Activated CD4-positive, alpha-beta T cell treated with anti-CD3 and anti-CD28 coated beads, Interleukin-2, Interleukin-6, amounts not matched to agents 100 ng/mL and 50 ng/mL, durations not matched to agents 16 hours and 8 hours (primary cell): ENCODE measurements at regions not wholly inside any gene's neighbourhood (a gene's known extent, or its start where the extent isn't known, plus 50 kb on each side); places are given as distances from the start of the nearest gene placed in this dataset.
"Not testable (repeated sequence)": the region's sequence is repeated elsewhere in the genome, so short reads cannot be mapped to it uniquely, and the experiment has no call there.

ENCODE experiments used
- DNase-seq: peaks from one replicate; pipeline ENCODE4 v3.0.0-alpha.2; 2020

- DNase-seq: no peak
Measured at GRCh38 chr4:187077744-187078401, 354.2 kb upstream of the FAT1 start.

GRCh38 chr4:187084701-187085100 lies 361.0 kb upstream of the FAT1 start:
- DNase-seq: no peak

- no peak for DNase-seq
Measured at GRCh38 chr4:187085339-187085738, 361.7 kb upstream of the FAT1 start.

- DNase-seq: no peak
Measured at GRCh38 chr4:187086151-187086550, 362.5 kb upstream of the FAT1 start.

- DNase-seq: no peak
Measured at GRCh38 chr4:187088070-187088799, 364.6 kb upstream of the FAT1 start.

- DNase-seq: no peak
Measured at GRCh38 chr4:187090401-187090800, 366.7 kb upstream of the FAT1 start.

- DNase-seq: not testable (repeated sequence)
Measured at GRCh38 chr4:187090832-187091231, 367.2 kb upstream of the FAT1 start.

- DNase-seq: no peak
Measured at GRCh38 chr4:187094144-187094543, 370.5 kb upstream of the FAT1 start.

- DNase-seq: no peak
Measured at GRCh38 chr4:187098429-187098828, 374.8 kb upstream of the FAT1 start.

- DNase-seq: no peak
Measured at GRCh38 chr4:187103351-187103750, 379.7 kb upstream of the FAT1 start.

GRCh38 chr4:187108845-187109244 lies 385.2 kb upstream of the FAT1 start:
- no peak for DNase-seq

GRCh38 chr4:187109636-187110035 lies 386.0 kb upstream of the FAT1 start:
- no peak for DNase-seq

- DNase-seq: no peak
Measured at GRCh38 chr4:187118166-187118565, 394.5 kb upstream of the FAT1 start.

- DNase-seq: no peak
Measured at GRCh38 chr4:187118602-187119120, 395.0 kb upstream of the FAT1 start.

GRCh38 chr4:187124331-187124730 lies 400.7 kb upstream of the FAT1 start:
- DNase-seq: no peak

- no peak for DNase-seq
Measured at GRCh38 chr4:187125062-187125461, 401.4 kb upstream of the FAT1 start.

- no peak for DNase-seq
Measured at GRCh38 chr4:187127456-187127855, 403.8 kb upstream of the FAT1 start.

- no peak for DNase-seq
Measured at GRCh38 chr4:187128222-187128621, 404.6 kb upstream of the FAT1 start.

GRCh38 chr4:187128976-187129375 lies 405.3 kb upstream of the FAT1 start:
- DNase-seq: no peak

GRCh38 chr4:187131826-187132225 lies 408.2 kb upstream of the FAT1 start:
- not testable (repeated sequence) for DNase-seq

- no peak for DNase-seq
Measured at GRCh38 chr4:187135878-187136277, 412.2 kb upstream of the FAT1 start.

GRCh38 chr4:187139141-187139540 lies 415.5 kb upstream of the FAT1 start:
- DNase-seq: no peak

GRCh38 chr4:187141101-187141500 lies 417.4 kb upstream of the FAT1 start:
- DNase-seq: no peak

- DNase-seq: no peak
Measured at GRCh38 chr4:187149229-187149945, 425.7 kb upstream of the FAT1 start.
